ENCODE measurements at regions not wholly inside any gene's neighbourhood (a gene's known extent, or its start where the extent isn't known, plus 50 kb on each side); places are given as distances from the start of the nearest gene placed in this dataset.

DNA sequence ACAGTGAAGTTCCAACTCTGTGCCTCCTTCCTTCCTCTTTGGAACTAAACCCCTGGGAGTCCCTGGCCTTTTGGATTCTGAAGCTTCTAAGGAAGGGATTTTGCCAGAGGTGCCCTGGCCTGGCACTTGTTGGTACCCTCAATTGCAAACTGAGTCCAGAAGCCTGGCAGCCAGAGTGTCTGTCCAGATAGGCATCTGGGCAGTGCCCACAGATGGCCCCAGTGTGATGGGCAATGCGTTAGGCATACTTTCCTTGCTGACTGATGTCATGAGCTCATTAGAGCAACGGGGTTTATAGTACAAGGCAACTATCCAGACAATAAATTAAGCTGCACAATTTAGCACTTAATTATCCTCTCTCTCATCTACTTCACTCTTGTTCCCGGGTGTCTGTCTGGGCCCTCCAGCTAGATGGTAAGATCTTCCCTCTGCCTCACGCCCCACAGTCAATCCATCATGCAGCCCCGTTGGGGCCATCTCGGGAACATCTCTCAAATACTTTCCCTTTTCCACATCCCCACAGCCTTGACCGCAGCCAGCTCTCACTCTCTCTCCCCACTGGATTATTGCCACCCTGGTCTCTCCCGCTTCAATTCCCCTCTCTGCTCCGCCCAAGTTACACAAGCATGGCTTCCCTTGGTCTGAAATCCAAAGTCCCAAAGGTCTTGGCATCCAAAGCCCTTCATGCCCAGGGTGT lies 157.5 kb upstream of the SMIM23 start:
- no peak for DNase-seq (ENCODE audit: low read depth, low spot score)

DNA sequence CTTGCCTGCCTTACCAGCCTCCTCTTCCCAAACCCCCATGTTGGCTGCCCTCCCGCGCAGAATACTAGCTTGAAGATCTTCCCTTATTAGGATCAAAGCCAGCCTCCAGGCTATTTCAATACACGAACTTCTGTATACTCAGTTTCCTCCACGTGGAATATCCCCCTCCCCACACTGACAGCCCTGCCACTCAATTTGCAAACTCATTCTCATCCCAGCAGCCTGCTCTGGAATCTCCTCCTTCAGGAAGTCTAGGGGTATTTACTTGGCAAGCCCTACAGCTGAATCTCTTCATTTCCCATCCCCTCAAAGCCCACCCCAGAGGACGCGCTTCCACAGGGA lies 157.0 kb upstream of the SMIM23 start:
- no peak for DNase-seq (ENCODE audit: low read depth, low spot score)

DNA sequence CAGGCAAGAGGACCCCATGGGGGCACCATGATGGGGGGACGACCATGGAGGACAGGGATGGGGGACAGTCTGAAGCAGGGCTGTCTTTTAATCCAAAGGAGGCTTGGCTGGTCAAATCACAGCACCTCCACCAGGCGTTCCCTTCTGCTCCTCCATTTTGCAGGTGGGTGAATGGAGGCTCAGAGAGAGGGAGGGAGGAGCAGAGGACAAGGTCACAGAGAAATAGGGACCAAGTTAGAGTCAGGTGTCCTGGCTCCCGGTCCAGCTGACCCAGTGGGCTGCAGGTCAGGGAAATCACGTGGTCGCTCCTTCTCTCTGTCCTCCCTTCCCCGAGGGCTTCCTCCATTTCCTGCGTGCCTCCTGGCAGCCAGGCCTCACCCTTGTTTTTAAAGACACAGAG lies 156.4 kb upstream of the SMIM23 start:
- DNase-seq (ENCODE audit: low read depth, low spot score), result no peak

DNA sequence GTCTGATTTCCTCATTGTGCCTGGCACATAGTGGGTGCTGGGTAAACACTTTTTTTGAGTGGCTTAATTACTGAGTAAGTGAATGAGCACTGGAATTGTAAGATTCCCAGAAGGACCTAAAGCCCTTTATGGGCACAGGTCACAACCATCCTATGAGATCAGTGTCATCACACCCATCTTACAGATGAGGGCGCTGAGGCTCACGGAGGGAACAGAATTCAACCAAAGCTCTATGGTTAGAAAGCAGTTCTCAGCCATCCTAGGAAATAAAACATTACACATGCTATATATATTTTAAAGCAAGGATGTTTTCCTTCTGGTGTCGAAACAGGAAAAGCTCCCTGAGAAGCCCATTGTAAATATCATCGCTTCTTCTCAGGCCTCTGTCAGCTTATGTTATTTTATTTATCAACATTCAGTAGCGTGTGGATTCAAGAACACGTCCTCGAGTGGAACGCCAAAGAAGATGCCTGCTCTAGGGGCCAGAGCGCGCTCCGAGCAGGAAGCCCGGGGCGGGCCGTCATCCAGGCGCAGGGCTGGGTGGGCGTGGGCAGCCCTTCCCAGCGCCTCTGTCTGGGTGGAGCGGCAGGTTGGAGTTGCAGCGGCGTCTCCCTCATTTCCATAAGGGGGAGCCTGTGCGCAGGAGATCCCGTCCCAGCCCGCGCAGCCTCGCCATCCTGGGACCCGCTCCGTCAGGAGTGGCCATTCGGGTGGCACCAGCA lies 155.8 kb upstream of the SMIM23 start:
- no peak for DNase-seq (ENCODE audit: low read depth, low spot score)

DNA sequence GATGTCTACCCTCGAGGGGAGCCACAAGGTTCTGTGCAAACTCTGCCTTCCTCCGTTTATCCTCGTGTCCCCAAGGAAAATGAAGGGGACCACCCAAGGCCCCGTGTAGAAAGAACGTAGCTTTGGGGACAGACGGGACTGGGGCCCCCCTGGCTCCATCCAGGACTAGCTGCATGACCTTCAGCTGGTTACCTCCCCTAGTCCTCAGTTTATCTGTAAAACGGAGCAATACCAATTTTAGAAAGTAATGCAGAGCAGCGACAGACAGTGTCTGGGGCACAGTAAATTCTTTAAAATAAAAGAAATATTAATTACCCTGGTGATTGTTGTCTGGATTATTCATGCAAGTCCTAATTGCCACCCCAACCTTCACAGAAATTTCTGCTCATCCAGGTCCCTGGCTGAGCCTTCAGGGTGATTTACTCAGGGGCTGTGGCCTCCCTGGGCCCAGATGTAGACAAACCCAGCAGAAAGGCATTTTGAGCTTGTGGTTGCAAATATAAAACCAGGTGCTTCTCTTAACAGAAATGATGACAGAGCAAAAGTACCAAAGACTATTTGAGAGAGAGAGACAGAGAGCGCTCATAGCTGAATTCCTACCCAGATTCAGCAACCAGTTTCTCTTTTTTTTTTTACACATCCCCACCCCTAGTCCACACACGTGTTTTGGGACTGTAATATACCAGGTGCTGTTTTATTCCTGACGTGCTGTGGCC lies 155.1 kb upstream of the SMIM23 start:
- DNase-seq (ENCODE audit: low read depth, low spot score), result no peak

DNA sequence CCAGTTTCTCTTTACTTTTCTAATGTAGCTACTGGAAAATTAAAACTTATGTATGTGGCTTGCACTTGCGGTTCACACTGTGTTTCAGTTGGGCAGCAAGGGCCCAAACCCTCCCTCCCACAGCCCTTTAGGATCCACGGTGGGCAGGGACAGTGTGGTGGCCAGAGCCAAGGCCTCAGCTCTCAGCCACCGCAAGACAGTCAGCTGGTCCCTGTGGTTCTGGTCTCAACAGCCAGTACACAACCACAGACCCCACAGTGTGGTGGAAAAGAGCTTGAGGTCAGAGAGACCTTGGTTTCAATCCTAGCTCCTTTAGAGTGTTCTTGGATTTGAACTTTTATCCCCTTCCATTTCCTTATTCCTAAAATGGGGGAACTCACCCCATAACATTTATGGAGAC lies 153.0 kb upstream of the SMIM23 start:
- no peak for DNase-seq (ENCODE audit: low read depth, low spot score)

DNA sequence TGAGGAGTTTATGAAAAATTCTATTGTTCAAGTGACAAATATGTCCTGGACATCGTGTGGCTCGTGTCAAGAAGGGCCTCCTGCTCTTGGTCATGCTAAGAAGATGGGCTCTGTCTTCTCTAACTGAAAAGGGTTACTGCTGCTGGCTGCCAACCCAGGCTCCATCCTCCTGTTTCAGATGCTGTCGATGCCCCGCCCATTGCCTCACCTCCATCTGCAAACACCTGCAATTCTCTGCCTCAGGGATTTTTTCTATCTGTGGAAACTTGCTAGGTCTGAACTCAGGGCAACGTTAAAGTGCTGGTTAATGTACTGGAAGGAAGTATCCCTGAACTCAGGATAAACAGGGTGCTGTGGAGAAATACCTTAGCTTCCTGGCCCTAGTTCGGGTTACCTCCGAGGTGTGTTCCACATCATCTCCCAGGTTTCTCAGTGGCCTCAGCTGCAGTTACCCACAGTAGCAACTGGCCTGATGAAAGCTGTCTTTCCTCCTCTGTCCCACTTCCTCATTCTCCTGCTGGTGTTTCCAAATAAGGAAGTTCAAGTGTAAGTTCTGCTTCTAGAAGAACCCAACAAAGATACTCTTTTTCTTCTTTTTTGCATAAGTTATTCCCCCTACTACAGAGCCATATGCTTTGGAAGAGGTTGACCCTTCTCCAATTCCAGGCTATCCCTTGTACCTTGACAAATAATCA lies 151.7 kb upstream of the SMIM23 start:
- no peak for DNase-seq (ENCODE audit: low read depth, low spot score)

DNA sequence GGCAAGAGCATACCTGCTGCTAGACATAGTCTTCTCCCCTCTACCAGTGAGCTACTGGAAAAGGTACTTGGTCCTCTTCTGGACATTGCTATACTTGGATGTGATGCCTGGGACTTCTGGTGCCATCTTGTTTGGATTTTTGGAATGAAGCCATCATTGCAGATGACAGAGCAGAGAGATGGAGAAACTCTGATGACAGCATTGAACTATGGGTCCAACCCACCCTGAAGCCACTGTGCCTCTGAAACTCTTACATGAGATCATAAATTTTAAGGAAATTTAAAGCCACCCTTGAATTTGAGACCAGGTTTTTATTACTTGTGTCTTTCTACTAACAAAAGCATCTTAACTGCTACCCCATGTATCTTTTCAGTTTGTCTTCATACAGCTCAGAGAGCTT lies 151.1 kb upstream of the SMIM23 start:
- DNase-seq (ENCODE audit: low read depth, low spot score), result no peak

DNA sequence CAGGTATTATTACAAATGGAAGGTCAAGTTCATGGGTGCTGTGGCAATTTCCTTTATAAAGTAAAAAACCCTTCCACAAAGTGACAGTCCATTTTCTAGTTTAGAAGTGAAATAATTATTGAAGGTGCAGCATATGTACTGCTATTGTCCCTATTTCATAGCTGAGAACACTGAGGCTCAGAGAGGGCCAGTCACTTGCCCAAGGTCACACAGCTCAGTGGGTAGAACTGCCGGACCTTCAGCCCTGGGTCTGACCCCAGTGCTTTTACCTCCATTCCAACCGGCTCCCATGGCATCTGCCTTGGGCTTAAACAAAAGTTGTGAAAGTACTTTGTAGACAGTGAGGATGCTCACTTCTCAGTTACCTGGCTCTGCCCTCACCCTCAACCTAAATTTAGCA lies 150.6 kb upstream of the SMIM23 start:
- DNase-seq (ENCODE audit: low read depth, low spot score), result no peak

DNA sequence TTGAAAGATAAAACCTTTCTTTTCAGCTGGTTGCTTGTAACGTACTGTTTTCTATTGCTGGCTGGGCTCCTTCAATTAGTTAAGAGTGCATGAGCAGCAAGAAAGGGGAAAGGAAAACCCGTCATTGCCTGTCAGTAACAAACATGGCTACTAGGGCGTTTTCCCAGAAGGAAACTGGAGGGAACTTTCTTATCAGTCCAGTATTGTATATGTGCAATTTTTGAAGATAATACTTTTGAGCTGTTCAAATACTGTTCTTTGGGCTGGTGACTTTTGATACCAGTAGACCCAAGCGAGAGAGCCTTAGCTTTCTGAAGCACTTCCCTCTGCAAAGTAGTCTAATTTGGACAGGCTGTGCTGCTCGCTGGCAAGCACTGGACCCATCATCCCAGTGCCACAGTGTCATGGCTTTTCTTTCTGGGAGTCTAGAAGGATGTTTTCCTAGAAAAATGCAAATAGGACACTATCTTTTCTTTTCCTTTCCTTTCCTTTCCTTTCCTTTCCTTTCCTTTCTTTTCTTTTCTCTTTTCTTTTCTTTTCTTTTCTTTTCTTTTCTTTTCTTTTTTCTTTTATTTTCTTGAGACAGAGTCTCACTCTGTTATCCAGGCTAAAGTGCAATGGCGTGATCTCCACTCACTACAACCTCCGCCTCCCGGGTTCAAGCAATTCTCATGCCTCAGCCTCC lies 149.9 kb upstream of the SMIM23 start:
- no peak for DNase-seq (ENCODE audit: low read depth, low spot score)

DNA sequence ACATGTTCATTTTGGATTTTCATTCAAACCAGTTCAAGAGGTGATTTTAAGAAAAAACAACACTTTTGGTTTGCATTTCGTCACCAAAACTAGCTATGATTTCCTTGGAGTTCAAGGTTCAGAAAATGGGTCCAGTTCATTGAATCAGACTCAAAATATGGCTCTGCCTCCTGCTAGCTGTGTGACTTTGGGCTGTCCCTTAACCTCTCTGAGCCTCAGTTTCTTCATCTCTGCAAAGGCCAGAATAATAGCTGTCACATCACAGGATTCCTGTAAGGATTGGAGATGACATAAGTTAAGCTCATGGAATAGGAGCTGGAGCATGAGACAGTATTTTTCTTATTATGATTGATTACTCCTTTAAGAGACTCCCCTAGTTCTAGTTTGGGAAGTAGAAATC lies 147.8 kb upstream of the SMIM23 start:
- no peak for DNase-seq (ENCODE audit: low read depth, low spot score)

DNA sequence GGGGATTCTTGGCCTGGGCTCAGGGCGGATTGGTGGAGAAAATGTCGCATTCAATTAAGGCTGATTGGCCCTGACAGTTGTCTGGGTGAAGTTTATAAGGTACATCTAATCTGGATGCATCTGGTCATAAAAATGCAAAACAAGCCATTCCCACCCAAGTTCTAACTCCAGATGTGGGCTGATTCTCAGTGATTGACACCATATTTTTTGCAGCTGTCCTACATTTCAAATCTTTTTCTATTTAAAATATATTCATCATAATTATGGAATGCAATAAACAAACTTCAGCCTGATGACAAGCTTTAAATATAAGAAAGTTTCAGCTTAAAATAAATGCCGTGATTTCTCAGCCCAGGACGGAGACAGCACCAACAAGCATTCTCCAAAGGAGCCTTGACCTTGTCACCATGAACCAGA lies 146.4 kb upstream of the SMIM23 start:
- no peak for DNase-seq (ENCODE audit: low read depth, low spot score)

DNA sequence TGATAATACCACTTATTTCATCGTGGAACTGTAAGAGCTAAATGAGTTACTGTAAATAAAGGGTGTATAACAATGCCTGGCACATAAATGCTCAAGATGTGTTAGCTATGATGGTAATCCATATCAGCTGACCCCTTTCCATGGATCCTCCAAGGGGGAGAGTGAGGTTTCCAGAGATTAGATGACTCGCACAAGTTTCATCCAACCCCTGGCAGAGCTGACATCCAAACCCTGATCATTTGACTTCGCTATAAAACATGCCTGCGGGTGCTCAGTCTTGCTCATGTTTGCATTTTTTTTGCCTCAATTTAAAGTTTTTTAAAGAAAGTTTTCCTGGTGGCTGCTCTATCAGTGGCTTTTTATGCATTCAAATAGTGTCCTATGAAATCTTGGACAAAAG lies 145.7 kb upstream of the SMIM23 start:
- no peak for DNase-seq (ENCODE audit: low read depth, low spot score)

DNA sequence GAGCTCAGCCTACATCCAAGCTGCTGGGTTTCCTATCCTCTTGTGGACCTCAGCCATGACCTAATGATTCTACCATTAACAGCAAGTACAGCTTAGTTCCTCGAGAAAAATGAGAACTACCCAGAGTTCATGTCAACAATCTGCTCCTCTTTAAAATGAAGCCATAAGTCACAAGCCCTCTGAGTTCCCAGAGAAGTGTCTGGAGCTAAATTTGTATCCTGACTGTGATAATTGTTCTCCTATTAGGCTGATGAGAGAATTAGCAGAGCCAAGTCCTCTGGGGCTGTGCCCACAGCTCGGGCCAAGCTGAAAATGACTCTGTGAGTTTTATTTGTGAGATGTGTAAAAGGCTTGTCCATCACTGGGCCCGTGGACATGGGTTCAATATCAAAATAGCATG lies 145.1 kb upstream of the SMIM23 start:
- DNase-seq (ENCODE audit: low read depth, low spot score), result no peak

DNA sequence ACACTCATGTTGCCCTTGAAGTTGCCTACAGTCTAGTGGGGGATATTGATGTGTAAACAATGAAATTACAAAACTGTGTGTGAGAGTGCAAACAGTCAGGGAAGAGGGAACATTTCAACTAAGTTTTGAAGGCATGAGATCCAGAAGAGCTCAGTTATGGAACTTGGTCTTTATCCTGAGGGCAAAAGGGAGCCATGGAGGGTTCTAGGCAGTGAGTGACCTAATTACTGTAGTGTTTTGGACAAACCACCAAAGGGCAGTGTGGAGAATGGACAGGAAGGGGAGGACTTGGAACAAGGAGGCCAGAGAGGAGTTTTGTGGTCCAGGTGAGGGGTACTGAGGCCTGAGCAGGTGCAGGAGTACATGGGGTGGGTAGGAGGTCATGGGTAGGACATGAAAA lies 143.7 kb upstream of the SMIM23 start:
- DNase-seq (ENCODE audit: low read depth, low spot score), result no peak

DNA sequence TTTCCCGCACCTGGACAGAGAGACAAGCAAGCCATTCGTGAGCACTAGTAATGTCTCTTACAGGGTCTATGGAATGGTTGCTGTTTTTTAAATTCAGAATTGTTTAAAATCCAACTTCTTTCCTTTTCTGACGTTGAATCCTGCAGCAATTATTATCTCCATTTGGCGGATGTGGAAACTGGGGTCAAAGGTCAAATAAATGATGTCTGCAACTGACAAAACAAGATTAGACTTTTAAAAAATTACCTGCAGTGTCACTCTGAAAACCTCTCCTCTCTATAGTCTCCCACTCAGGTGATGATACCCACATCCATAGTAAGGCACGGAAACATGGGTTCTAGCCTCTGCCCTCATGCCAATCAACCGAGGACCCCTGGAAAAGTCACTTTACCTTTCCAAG lies 142.7 kb upstream of the SMIM23 start:
- no peak for DNase-seq (ENCODE audit: low read depth, low spot score)

DNA sequence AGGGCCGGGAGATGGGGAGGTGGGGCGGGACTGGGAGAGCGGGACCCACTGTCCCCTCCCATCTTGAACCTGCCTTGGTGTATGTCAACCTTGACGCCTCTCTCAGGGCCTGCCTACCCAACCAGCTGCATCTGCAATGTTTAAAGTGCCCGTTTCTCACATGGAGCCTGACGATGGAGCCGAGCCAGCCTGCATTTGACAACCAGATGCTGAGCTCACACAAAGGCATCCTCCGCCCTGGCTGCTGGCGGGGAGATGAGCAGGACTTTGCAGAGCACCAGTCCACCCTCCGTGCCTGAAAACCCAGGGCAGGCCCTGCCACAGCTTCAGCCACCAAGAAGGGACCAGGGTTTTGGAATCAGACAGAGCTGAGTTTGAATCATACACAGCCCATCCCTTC lies 141.1 kb upstream of the SMIM23 start:
- DNase-seq (ENCODE audit: low read depth, low spot score), result no peak

DNA sequence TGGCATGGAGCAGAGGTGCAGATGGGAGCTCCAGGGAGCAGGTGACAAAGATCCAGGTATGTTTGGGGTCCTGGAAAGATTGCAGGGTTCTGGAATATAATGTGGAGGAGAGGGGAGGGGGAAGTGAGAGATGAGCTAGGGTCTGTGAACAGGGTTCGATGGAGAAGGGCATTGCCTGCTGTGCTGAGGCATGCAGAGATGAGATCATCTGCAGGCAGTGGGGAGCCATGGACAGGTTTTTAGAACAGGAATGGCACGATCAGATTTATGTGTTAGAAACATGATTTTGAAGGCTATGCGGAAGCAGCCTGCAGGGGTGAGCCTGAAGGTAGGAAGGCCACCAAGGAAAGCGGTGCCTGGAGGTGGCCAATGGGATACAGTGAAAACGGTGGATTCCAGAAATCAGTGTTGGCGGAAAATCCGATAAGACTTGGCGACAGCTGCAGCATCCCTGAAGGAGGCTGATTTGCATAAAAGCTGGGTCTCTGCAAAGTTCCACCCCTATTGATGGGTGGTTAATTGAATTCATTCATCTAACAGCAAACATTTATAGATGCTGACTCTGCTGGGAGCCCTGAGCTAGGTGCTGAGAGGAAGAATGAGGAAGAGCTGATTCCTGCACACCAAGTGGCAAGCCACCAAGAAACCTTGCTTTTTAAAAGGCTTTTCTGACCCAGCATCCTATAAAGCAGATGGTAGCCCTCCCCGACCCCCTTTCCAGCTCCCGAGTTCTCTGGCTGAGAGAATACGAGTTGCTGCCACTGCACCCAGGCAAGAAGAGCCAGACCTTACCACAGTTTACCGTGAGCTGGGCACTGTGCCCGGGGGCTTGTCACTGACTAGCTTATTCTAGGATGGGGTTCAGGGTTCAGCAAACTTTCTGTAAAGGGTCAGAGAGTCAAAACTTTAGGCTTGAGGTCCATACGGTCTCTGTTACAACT lies 139.2 kb upstream of the SMIM23 start:
- no peak for DNase-seq (ENCODE audit: low read depth, low spot score)

DNA sequence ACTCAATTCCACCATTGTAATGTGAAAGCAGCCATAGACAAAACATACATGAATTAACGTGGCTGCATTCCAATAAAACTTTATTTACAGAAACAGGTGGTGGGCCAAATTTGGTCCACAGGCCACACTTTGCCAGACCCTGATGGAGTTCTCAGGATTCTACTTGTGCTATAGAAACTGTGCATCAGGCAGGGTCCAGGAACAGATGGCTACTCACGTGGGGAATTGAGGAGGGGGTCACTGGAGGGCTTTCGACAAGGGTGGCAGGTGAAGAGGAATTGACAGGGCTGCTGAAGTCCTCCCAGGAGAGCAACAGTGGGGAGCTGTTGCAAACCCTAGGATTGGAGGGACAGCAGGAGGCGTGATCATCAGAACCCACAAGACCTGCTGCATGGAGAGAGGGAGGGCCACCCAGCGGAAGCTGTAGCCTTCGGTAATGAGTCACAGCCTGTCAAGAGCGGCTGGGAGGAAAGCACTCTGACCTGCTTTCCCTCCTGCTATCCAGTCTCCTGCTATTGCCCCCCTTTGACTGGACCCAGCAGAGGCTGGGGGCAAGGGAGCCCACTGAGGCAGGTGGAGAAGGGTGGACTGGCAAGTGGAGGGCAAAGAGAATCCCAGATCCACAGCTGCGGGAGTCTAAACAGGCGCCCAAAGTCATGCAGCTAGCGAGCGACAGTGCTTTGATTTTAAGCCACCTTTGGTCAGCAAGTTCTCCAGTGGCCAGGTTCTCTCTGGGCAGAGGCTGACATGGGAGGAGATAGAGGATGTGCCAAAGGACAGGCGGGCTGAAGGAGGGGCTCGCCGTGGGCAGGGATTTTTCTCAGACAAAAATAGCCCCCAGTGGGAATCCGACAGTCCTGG lies 138.3 kb upstream of the SMIM23 start:
- no peak for DNase-seq (ENCODE audit: low read depth, low spot score)

DNA sequence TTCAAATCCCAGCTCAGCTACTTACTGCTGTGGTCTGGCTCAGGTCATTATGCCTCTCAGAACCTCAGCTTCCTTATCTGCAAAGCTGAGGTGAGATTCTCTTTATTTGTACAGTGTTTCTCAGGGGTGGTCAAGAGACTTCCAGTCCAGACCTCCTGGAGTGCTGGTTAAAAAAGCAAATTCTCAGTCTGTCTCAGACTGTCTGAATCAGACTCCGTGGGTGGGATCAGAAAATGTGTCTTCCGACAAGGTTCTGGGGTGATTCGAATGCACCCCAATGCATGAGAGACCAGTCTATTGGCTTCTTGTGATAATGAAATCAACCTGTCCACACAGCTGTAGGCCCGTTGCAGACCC lies 137.7 kb upstream of the SMIM23 start:
- no peak for DNase-seq (ENCODE audit: low read depth, low spot score)

All from iPS DF 19.7 (cell line).